ENCODE measurements at regions not wholly inside any gene's neighbourhood (a gene's known extent, or its start where the extent isn't known, plus 50 kb on each side); places are given as distances from the start of the nearest gene placed in this dataset.

DNA sequence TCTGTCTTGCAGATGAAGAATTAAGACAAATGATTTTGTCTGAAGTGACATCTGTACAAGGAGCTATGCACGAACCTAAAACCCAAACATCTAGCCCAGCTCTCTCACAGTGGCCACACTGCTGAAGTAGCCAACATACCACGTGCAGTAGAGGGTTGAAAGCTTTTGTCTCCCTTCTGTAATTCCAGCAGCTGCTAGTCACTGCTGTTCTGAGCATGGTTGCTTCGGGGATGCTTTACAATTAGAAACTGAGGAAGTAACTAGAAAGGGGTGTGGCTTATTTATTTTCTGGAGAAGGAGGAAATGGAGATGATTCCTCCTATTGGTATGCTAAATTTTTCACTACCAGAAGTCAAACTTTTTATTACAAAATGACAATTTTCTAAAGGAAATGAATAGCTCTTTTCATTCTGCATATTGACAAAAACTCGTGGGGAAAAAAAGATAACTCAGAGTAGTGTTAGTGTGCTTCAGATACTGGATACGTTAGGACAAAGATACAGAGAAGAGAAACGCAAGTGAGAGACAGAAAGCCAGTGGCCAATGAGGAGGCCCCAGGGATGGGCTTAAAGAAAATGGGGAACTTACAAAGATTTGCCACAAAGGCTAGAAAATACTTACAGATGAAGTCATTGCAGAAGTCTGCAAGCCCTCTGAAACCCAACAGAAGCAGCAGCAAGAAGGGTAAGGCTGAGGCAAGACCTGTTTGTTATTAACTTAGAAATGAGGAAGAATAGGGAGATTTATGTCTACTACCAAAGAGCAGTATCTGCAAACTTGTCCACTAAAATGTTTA is 192.7 kb upstream of the MIR17HG start (continued):
- TF ChIP-seq RNF2 (IDR thresholded peaks at IDR 0.05; ENCODE audit: borderline replicate concordance, low read depth) = no peak
- no peak for TF ChIP-seq RFX5 (IDR thresholded peaks at IDR 0.05)

GRCh38 chr13:91155512-91156114 is 191.9 kb upstream of the MIR17HG start:
- POLR2A ChIA-PET = no interaction called here
- Histone ChIP-seq H3K4me2 (no peak overlapping the region), H3K9me3 (no peaks in the 10 kb centered on the region), H3K4me3 (no peak overlapping the region), H3K4me1 (no peaks in the 10 kb centered on the region), H3K27ac (no peak overlapping the region)
- CTCF ChIA-PET = no interaction called here
- no peak for FAIRE-seq
- 30% methylated on average over 5 of the region's 5 CpGs for WGBS (ENCODE audit: missing lambda C conversion rate)
- no peak for DNase-seq (ENCODE audit: low read depth in 1 of 2, low spot score in 1 of 2)
- no peak for TF ChIP-seq ESRRA (IDR thresholded peaks at IDR 0.05; ENCODE audit: borderline replicate concordance, low read length)
- no peak for TF ChIP-seq PHF8 (IDR thresholded peaks at IDR 0.05; ENCODE audit: borderline replicate concordance, low read depth)
- no peak for TF ChIP-seq ELK1 (IDR thresholded peaks at IDR 0.05; ENCODE audit: low read depth, low read length)
- no peak for TF ChIP-seq FOSB (CRISPR knock-in tag; IDR thresholded peaks at IDR 0.05)
- no peak for TF ChIP-seq NR3C1 (IDR thresholded peaks at IDR 0.05)
- TF ChIP-seq HMGXB4 (CRISPR knock-in tag; IDR thresholded peaks at IDR 0.05; ENCODE audit: borderline replicate concordance) = no peak
- TF ChIP-seq GATA3 (IDR thresholded peaks at IDR 0.05; ENCODE audit: borderline replicate concordance) = no peak
- no peak for TF ChIP-seq ZNF302 (CRISPR knock-in tag; IDR thresholded peaks at IDR 0.05)
- TF ChIP-seq CBX8 (IDR thresholded peaks at IDR 0.05) = no peak
- TF ChIP-seq SREBF2 (IDR thresholded peaks at IDR 0.05) = no peak
- TF ChIP-seq RARB (CRISPR knock-in tag; IDR thresholded peaks at IDR 0.05) = no peak
- no peak for TF ChIP-seq BCL3 (IDR thresholded peaks at IDR 0.05)
- ATAC-seq = no peak

- Histone ChIP-seq H3K9me3 (no peaks in the 10 kb centered on the region), H3K4me1 (no peaks in the 10 kb centered on the region), H3K27ac (no peak overlapping the region), H3K4me2 (no peak overlapping the region), H3K4me3 (no peak overlapping the region)
- POLR2A ChIA-PET = no interaction called here
- CTCF ChIA-PET = no interaction called here
- WGBS (ENCODE audit: missing lambda C conversion rate) = 16% methylated on average over 4 of the region's 4 CpGs
- no peak for ATAC-seq
- no peak for TF ChIP-seq HOXB5 (CRISPR knock-in tag; IDR thresholded peaks at IDR 0.05)
- TF ChIP-seq NFE2L2 (conservative IDR thresholded peaks at IDR 0.05; ENCODE audit: low read length) = no peak
- no peak for TF ChIP-seq JUNB (IDR thresholded peaks at IDR 0.05)
- TF ChIP-seq BHLHE40 (IDR thresholded peaks at IDR 0.05; ENCODE audit: low read depth, low read length) = no peak
- TF ChIP-seq RAD21 (conservative IDR thresholded peaks at IDR 0.05 in 1 of 2, IDR thresholded peaks at IDR 0.05 in 1 of 2) = no peak
- no peak for TF ChIP-seq FOXS1 (CRISPR knock-in tag; IDR thresholded peaks at IDR 0.05)
- TF ChIP-seq FOSL2 (IDR thresholded peaks at IDR 0.05) = no peak
- no peak for TF ChIP-seq FOSL2 (CRISPR knock-in tag; IDR thresholded peaks at IDR 0.05)
- TF ChIP-seq NR3C1 (IDR thresholded peaks at IDR 0.05) = no peak
- TF ChIP-seq RARB (CRISPR knock-in tag; IDR thresholded peaks at IDR 0.05) = no peak
- no peak for TF ChIP-seq RNF2 (IDR thresholded peaks at IDR 0.05; ENCODE audit: borderline replicate concordance, low read depth)
- no peak for TF ChIP-seq ZSCAN20 (CRISPR knock-in tag; IDR thresholded peaks at IDR 0.05)
- TF ChIP-seq ESRRA (IDR thresholded peaks at IDR 0.05; ENCODE audit: borderline replicate concordance, low read length) = no peak
- no peak for TF ChIP-seq HEYL (CRISPR knock-in tag; IDR thresholded peaks at IDR 0.05)
- no peak for TF ChIP-seq ZFP36 (IDR thresholded peaks at IDR 0.05; ENCODE audit: borderline replicate concordance, partially characterized antibody)
- TF ChIP-seq EHF (CRISPR knock-in tag; IDR thresholded peaks at IDR 0.05) = no peak
- no peak for TF ChIP-seq MAFK (IDR thresholded peaks at IDR 0.05; ENCODE audit: partially characterized antibody)
- no peak for TF ChIP-seq ELK1 (IDR thresholded peaks at IDR 0.05; ENCODE audit: low read depth, low read length)
- no peak for DNase-seq (ENCODE audit: low read depth in 1 of 2, low spot score in 1 of 2)
- no peak for FAIRE-seq
These were observed 190.0 kb upstream of the MIR17HG start for GRCh38 chr13:91157273-91158016.
